KMS-11 (cell line): ENCODE measurements at regions not wholly inside any gene's neighbourhood (a gene's known extent, or its start where the extent isn't known, plus 50 kb on each side); places are given as distances from the start of the nearest gene placed in this dataset.

Source experiments
- H2AFZ ChIP-seq: fragments of 200-600 bp; sonication (generic); 2 replicates; pipeline ENCODE4 v1.6.1; 2016; ENCODE audit warnings: antibody characterized with exemption, mixed run types, low read depth
- H3K27ac ChIP-seq: fragments of 200-600 bp; sonication (generic); 2 replicates; pipeline ENCODE4 v1.6.1; 2016; ENCODE audit warnings: mild to moderate bottlenecking, mixed run types
- H3K27me3 ChIP-seq: fragments of 200-600 bp; sonication (generic); 2 replicates; pipeline ENCODE4 v1.6.1; 2017; ENCODE audit warnings: mild to moderate bottlenecking, low read depth, mixed run types, moderate library complexity; ENCODE audit not compliant: insufficient read depth
- H3K36me3 ChIP-seq: fragments of 200-600 bp; sonication (generic); 2 replicates; pipeline ENCODE4 v1.6.1; 2017; ENCODE audit warnings: mild to moderate bottlenecking, mixed run types; ENCODE audit not compliant: insufficient read depth
- H3K4me1 ChIP-seq: fragments of 200-600 bp; sonication (generic); 2 replicates; pipeline ENCODE4 v1.6.1; 2016; ENCODE audit warnings: mild to moderate bottlenecking, low read depth, mixed run types; ENCODE audit not compliant: poor library complexity, severe bottlenecking
- H3K4me2 ChIP-seq: fragments of 200-600 bp; sonication (generic); 2 replicates; pipeline ENCODE4 v1.7.0; 2016; ENCODE audit warnings: mild to moderate bottlenecking, mixed run types
- H3K4me3 ChIP-seq: fragments of 200-600 bp; sonication (generic); IDR thresholded peaks from 2 replicates; pipeline ENCODE4 v1.6.1; 2017; ENCODE audit warnings: low read depth, low read length, mixed read lengths; ENCODE audit not compliant: insufficient read depth
- H3K79me2 ChIP-seq: fragments of 200-600 bp; sonication (generic); 2 replicates; pipeline ENCODE4 v1.6.1; 2016; ENCODE audit warnings: low read depth, mixed run types; ENCODE audit not compliant: insufficient read depth
- H3K9ac ChIP-seq: fragments of 200-600 bp; sonication (generic); 2 replicates; pipeline ENCODE4 v1.6.1; 2016; ENCODE audit warnings: mild to moderate bottlenecking, mixed run types
- H4K20me1 ChIP-seq: fragments of 200-600 bp; sonication (generic); 2 replicates; pipeline ENCODE4 v1.6.1; 2016; ENCODE audit warnings: mild to moderate bottlenecking, mixed run types; ENCODE audit not compliant: insufficient read depth
- CTCF ChIP-seq: fragments of 200-600 bp; sonication (generic); conservative IDR thresholded peaks from 2 replicates; pipeline ENCODE4 v1.6.1; 2017; ENCODE audit warnings: low read depth, mild to moderate bottlenecking, antibody characterized with exemption, low read length, moderate library complexity, mixed read lengths

DNA sequence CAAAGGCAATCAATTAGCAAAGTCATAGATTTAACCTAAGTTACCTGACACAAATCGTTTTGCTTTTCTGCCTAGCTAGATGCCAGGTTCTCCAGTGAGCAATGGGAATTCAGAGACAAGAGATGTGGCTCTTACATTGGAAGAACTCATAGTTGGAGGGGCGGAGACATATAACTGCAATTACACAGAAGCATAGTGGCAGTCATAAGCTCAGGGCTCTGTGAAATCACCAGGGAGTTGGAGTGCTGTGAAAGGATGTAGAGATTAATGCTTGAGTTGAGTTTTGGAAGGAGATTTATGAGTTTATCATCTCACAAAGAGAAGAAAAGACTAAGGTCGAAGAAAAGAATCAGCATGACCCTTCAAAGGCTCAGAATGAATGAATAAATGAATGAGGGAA is 457.2 kb upstream of the TRIB2 start:
- H3K4me2 ChIP-seq, result no peak overlapping the region
- no peaks in the 10 kb centered on the region for H3K36me3 ChIP-seq
- no peak overlapping the region for H3K27ac ChIP-seq

DNA sequence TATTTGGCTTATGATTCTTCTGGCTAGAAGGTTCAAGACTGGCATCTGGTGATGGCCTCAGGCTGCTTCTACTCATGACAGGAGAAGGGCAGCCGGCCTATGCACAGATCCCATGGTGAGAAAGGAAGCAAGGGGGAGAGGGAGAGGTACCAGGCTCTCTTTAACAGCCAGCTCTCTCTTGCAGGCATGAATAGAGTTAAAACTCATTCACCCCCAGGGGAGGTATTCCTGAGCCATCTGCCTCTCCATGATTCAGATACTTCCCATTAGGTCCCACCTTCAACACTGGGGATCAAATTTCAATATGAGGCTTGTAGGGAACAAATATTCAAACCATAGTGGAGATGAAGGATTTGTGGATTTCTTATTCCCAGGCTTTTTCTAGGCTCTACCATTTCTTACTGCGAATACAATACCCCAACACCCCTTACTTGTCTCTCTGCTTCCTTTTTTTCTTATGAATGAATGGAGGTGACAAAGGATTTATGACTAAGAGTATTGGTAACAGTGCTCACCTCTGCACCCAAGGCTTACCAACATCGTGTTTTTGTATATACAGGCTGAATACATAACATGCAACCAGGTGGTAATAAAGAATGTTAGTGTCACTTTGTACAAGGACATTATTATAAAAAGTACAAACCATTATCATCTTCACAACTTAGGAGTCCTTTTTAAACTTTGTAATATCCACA is 454.6 kb upstream of the TRIB2 start:
- Histone ChIP-seq H3K4me1 (peaks cover 29% of the 10 kb centered on the region), H3K27ac (peak overlapping the region; percentile 44; the same call in 1 of the 2 replicates), H3K4me3 (no peak overlapping the region), H3K36me3 (no peaks in the 10 kb centered on the region), H2AFZ (peak overlapping the region; percentile 15; the same call in 1 of the 2 replicates), H3K79me2 (no peaks in the 10 kb centered on the region), H3K9ac (peak overlapping the region; percentile 11; the same call in 1 of the 2 replicates), H4K20me1 (no peaks in the 10 kb centered on the region), H3K27me3 (no peaks in the 10 kb centered on the region), H3K4me2 (peak overlapping the region; percentile 55)
- no peak for TF ChIP-seq CTCF

More for the DNA sequence above, 457.2 kb upstream of the TRIB2 start:
- TF ChIP-seq CTCF, result no peak
- Histone ChIP-seq H2AFZ (no peak overlapping the region), H3K4me1 (peaks cover 29% of the 10 kb centered on the region), H3K27me3 (no peaks in the 10 kb centered on the region), H4K20me1 (no peaks in the 10 kb centered on the region), H3K79me2 (no peaks in the 10 kb centered on the region), H3K9ac (no peak overlapping the region), H3K4me3 (no peak overlapping the region)

DNA sequence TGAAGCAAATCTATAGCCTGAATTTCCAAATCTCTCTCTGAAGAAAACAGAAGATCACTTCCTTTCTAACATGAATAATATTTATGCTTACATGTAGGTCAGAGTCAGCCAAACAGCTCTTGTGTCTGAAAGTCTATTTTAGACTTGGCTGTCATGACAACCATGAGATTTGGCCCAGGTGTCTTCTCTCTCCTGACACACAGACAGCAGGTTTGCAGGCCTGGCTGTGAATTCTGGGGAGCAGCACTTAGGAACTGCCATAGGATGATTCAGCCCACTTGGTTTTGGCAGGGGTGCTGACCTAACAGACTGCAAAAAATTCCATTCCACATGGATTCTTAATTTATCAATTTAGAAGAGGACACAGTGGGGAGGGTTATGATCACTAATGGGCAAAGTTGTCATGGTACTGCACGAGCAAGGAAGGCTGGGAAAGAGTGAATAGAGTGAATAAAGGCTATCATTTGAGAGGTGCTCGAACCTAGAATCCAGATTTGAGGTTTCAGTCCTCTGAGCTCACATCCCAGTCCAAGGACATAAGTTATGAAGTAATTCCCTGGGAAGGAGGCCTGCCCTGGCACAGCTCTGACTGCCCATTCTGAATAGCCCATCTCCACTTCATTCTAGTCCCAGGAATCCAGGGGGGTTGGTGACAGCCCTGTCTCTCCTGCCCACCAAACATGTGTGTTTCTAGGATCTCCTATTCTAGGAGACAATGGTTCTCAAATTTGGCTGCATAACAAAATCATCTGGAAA is 453.9 kb upstream of the TRIB2 start:
- Histone ChIP-seq H4K20me1 (no peaks in the 10 kb centered on the region), H2AFZ (peak overlapping the region; percentile 15; the same call in 1 of the 2 replicates), H3K27ac (peak overlapping the region; percentile 44; the same call in 1 of the 2 replicates), H3K9ac (no peak overlapping the region; the same call in 1 of the 2 replicates), H3K4me2 (peak overlapping the region; percentile 55), H3K4me3 (no peak overlapping the region), H3K79me2 (no peaks in the 10 kb centered on the region), H3K27me3 (no peaks in the 10 kb centered on the region), H3K4me1 (peaks cover 29% of the 10 kb centered on the region), H3K36me3 (no peaks in the 10 kb centered on the region)
- no peak for TF ChIP-seq CTCF

DNA sequence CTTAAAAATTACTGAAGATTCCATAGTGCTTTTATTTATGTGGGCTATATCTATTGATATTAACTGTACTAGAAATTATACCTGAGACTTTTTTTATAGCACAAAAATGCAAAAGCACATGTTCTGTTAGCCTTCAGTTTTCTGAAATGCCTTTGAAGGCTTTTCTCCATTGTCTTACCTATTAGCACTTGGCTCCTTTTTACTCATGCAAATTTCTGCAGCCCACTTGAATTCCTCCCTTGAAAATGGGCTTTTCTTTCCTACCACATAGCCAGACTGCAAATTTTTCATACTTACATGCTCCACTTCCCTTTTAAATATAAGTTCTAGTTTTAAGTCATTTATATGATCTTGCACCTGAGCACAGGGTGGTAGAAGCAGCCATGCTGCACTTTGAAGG is 453.0 kb upstream of the TRIB2 start:
- no peak for TF ChIP-seq CTCF
- peaks cover 29% of the 10 kb centered on the region for H3K4me1 ChIP-seq
- no peaks in the 10 kb centered on the region for H4K20me1 ChIP-seq
- H3K4me2 ChIP-seq, result no peak overlapping the region
- no peak overlapping the region for H2AFZ ChIP-seq
- H3K27me3 ChIP-seq, result no peaks in the 10 kb centered on the region
- H3K9ac ChIP-seq, result no peak overlapping the region
- no peak overlapping the region for H3K27ac ChIP-seq
- no peak overlapping the region for H3K4me3 ChIP-seq
- H3K36me3 ChIP-seq, result no peaks in the 10 kb centered on the region
- no peaks in the 10 kb centered on the region for H3K79me2 ChIP-seq
